HFF-Myc (cell line): ENCODE measurements at regions not wholly inside any gene's neighbourhood (a gene's known extent, or its start where the extent isn't known, plus 50 kb on each side); places are given as distances from the start of the nearest gene placed in this dataset.

Experiments used
- DNase-seq: peaks from one replicate; pipeline ENCODE4 v3.0.0-alpha.2; 2011; ENCODE audit warnings: low read depth; ENCODE audit errors: extremely low read depth
- H3K4me3 ChIP-seq: replicated peaks from 2 replicates; pipeline ENCODE4 v1.5.1; 2011; ENCODE audit warnings: low read depth, mild to moderate bottlenecking, control low read depth, low read length
- TF ChIP-seq, protein P1 (sequence below): IDR thresholded peaks from 2 replicates; pipeline ENCODE4 v1.5.1; 2012; ENCODE audit warnings: mild to moderate bottlenecking, low read depth, low read length, control low read depth; ENCODE audit errors: missing control alignments

DNA sequence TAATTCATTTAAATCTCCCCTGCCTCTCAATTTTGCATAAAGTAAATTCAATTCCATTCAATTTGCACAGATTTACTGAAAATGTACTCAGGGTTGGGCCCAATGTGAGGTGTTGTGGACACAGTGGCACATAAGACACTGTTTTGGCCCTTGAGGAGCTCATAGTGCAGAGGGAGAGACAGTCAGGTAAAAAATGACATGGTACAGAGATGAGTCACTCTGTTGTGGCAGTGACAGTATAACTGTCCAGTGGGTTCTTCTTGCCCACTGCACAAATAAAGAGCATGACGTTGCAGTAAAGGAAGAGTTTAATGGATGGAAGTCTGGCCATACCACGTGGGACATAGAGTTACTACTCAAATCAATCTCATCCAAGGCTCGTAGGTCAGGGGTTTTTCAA is 400.3 kb upstream of the TRIB2 start:
- no peak for DNase-seq
- TF ChIP-seq, protein P1, sequence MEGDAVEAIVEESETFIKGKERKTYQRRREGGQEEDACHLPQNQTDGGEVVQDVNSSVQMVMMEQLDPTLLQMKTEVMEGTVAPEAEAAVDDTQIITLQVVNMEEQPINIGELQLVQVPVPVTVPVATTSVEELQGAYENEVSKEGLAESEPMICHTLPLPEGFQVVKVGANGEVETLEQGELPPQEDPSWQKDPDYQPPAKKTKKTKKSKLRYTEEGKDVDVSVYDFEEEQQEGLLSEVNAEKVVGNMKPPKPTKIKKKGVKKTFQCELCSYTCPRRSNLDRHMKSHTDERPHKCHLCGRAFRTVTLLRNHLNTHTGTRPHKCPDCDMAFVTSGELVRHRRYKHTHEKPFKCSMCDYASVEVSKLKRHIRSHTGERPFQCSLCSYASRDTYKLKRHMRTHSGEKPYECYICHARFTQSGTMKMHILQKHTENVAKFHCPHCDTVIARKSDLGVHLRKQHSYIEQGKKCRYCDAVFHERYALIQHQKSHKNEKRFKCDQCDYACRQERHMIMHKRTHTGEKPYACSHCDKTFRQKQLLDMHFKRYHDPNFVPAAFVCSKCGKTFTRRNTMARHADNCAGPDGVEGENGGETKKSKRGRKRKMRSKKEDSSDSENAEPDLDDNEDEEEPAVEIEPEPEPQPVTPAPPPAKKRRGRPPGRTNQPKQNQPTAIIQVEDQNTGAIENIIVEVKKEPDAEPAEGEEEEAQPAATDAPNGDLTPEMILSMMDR, result no peak

DNA sequence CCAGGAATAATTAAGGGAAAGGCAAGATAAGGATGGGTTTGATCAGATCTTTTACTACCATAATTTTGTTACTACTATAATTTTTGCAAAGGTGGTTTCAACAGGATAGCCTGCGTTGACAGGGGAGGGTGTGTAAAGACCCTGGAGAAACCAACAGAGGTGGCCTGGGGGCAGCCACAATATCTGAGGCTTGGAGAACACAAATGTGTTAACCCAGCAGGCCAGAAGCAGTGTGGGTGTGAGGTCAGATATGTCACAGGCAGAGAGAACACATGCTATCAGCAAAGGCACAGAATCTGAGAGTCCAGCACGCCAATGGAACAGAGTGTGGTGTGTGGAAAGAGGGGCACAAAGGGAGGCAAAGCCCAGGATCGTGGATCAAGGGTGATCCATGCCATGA is 399.4 kb upstream of the TRIB2 start:
- TF ChIP-seq, protein P1, result no peak
- no peak overlapping the region for H3K4me3 ChIP-seq
- DNase-seq, result no peak

More for the DNA sequence above, 400.3 kb upstream of the TRIB2 start:
- H3K4me3 ChIP-seq, result no peak overlapping the region

DNA sequence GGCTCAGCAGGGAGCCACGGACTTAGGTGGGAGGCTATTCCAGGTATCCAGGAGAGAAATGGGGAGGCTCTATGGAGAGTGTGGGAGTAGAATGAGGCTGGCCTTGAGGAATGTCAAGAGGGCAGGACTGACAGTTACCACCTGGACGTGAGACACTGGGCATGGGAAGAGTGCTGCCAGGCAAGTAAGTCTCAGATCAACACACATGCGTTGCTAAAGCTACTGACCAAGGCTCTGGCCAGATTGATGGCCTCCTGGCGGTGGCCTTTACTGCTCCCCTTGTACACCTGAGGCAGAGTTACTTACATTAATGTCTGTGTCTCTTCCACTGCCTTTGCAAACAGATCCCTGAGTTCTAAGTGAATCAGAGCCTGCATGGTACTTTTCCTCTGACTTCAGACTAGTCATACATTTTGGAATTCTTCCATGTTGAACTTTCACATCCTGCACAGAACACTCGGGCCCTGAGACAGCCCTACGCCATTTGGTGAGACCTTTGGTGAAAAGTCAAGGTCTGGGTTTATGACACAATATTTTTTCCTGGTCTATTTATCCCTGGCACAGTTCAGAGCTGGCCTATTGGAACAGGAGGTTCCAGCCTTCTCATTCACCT is 398.8 kb upstream of the TRIB2 start:
- no peak overlapping the region for H3K4me3 ChIP-seq

DNA sequence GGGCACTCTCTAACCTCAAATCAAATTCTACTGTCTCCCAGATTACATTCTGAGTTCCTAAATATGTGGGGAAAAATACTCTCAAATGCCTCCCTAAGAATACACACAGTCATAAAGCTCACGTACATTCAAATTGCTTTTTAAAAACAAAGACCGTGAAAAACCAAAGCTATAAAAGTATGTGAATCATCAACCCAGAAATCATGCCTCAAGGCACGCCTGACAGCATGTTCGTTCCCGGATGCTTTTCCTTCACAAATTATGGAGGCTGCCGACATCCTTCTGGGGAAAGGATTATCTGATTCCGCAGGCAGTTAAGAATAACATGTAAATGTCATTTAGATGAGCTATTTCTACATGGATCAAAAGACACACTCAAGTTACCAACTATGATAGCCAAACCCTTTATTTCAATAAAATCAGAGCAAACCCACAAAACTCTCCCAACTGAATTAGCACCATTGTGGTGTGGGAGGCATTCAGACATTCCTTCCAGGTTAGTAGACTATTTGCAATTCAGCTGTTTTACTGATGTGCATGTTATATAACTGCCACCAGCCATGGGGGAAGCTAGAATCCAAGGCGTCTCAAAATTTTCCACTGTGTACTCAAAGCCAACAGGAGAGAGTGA is 398.2 kb upstream of the TRIB2 start:
- TF ChIP-seq, protein P1, result no peak
- H3K4me3 ChIP-seq, result no peak overlapping the region
- DNase-seq, result peak; percentile 90

More for the DNA sequence above, 398.8 kb upstream of the TRIB2 start:
- DNase-seq, result peak; percentile 79
- TF ChIP-seq, protein P1, result no peak

DNA sequence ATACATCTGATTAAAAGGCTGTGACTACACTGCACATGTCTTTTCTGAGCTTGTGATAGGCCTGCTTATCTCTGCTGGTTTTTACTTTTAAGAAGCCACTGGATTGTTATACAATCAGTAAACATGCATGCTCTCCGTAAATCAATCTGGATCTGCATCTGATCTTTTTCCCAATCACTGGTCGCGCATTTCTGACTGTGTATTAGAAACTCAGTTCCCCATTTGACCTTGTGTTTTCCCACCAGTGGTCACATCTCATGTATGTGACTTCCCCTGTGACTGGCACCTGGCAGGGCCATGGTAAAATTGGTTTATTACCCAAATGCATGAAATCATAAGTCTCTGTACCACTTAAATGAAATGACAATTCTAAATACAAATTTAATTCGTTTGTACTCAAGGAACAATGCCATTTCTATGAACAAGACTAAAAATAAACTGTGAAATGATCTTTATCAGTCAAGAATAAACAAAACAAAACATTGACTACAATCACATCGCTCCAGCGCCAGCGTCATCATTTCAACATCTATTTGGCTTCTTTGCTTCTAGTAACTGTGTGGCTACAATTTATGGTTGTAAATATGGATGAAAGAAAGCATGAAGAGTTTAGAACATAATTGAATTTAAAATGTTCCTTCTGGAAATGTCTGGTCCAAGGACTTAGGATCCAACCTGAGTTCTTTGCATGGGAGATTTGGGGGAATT is 396.6 kb upstream of the TRIB2 start:
- DNase-seq, result no peak
- TF ChIP-seq, protein P1, result no peak
- H3K4me3 ChIP-seq, result no peak overlapping the region

DNA sequence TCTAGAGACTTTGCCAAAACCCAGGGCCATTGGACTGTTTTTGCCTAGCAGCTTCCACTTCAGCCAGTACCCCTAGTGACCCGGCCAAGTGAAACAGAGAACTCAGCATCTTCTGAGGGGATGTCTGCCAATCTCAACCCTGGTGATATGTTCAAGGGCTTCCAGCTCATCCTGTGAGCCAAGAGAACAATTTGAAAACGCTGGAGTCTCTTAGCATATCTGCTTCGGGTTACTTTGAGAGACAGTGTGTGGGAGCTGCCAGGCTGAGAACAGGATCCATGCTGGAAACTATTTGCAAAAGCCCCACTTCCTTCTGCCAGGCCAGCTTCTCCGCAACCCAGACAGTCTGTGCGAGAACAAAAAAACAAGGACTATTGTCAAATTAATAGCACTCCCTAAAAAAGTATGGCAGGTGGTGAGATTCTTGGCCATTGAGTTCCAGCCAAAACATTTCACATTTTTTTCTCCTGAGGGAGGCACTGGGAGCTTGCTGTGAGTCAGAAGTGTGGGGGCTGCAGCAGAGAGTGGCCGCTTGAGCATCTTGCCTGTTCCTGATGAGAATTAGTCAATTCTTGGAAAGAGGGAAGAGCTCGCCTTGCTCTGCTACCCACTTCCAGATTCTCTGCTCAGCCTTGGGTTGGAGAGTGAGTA is 395.6 kb upstream of the TRIB2 start:
- peak; percentile 82 for DNase-seq
- H3K4me3 ChIP-seq, result no peak overlapping the region

More for the DNA sequence above, 395.6 kb upstream of the TRIB2 start:
- TF ChIP-seq, protein P1, result no peak
